Uterus (tissue), 2 donors: ENCODE measurements at regions not wholly inside any gene's neighbourhood (a gene's known extent, or its start where the extent isn't known, plus 50 kb on each side); places are given as distances from the start of the nearest gene placed in this dataset.

ENCODE experiments used
- CTCF ChIP-seq, 4 experiments: fragments of 200-600 bp in 2 of 4; fragments of 450-650 bp in 2 of 4; sonication (generic) in 2 of 4; IDR thresholded peaks; one replicate each; pipeline ENCODE4 v1.5.1; 2016 to 2019; ENCODE audit warnings: antibody characterized with exemption in 4 of 4, mild to moderate bottlenecking in 2 of 4, moderate library complexity in 1 of 4
- POLR2A ChIP-seq, 2 donors: fragments of 450-650 bp; IDR thresholded peaks; one replicate each; pipeline ENCODE4 v1.6.1; 2016; ENCODE audit warnings: antibody characterized with exemption in 2 of 2, mild to moderate bottlenecking in 1 of 2, moderate library complexity in 1 of 2

GRCh38 chr2:228401065-228401912 lies 219.8 kb upstream of the SPHKAP start:
- no peak for TF ChIP-seq CTCF (IDR thresholded peaks at IDR 0.05)
- TF ChIP-seq POLR2A (IDR thresholded peaks at IDR 0.05), result no peak
